Duodenal mucosa (tissue), 2 donors: ENCODE measurements at regions not wholly inside any gene's neighbourhood (a gene's known extent, or its start where the extent isn't known, plus 50 kb on each side); places are given as distances from the start of the nearest gene placed in this dataset.
"Not testable (repeated sequence)": the region's sequence is repeated elsewhere in the genome, so short reads cannot be mapped to it uniquely, and the experiment has no call there.

Experiments used
- H3K27ac ChIP-seq: one replicate; pipeline ENCODE4 v1.7.0; 2013; ENCODE audit warnings: low read depth, low read length
- H3K27me3 ChIP-seq, 2 donors: one replicate each; pipeline ENCODE4 v1.7.0; 2013; ENCODE audit warnings: low read length in 2 of 2, control low read depth in 1 of 2; ENCODE audit not compliant: insufficient read depth in 2 of 2, control insufficient read depth in 1 of 2
- H3K36me3 ChIP-seq, 2 donors: one replicate each; pipeline ENCODE4 v1.7.0; 2013; ENCODE audit warnings: low read length in 2 of 2, control low read depth in 1 of 2; ENCODE audit not compliant: insufficient read depth in 2 of 2, control insufficient read depth in 1 of 2
- H3K4me1 ChIP-seq, 2 donors: one replicate each; pipeline ENCODE4 v1.7.0; 2013; ENCODE audit warnings: low read length in 2 of 2, control low read depth in 1 of 2; ENCODE audit not compliant: insufficient read depth in 2 of 2, control insufficient read depth in 1 of 2
- H3K4me3 ChIP-seq, 2 donors: one replicate each; pipeline ENCODE4 v1.7.0; 2013; ENCODE audit warnings: low read length in 2 of 2, low read depth in 1 of 2
- H3K9ac ChIP-seq, 2 donors: one replicate each; pipeline ENCODE4 v1.7.0; 2013; ENCODE audit warnings: low read length in 2 of 2, low read depth in 1 of 2
- H3K9me3 ChIP-seq, 2 donors: one replicate each; pipeline ENCODE4 v1.7.0; 2013; ENCODE audit warnings: low read length in 2 of 2, control low read depth in 1 of 2; ENCODE audit not compliant: control insufficient read depth in 1 of 2

DNA sequence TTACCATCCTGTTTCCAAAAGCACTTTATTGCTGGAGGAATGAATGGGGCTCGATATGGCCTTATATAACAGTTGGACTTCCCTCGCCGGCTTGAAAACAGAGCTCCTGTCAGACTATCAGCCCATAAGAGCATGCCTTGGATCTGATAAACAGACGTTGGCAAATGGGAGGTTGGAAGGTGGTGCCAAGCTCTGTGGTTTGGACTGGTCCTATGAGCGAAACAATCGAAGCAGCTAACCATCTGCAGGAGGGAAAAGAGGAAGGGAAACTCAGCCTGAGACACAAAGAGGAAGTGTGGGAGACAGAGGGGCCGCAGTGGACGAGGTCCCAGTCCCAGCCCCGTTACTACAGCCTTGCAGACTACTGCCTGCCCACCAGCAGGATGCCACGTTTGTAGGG is 92.9 kb downstream of the TFAP2C start:
- no peak overlapping the region for H3K4me3 ChIP-seq

DNA sequence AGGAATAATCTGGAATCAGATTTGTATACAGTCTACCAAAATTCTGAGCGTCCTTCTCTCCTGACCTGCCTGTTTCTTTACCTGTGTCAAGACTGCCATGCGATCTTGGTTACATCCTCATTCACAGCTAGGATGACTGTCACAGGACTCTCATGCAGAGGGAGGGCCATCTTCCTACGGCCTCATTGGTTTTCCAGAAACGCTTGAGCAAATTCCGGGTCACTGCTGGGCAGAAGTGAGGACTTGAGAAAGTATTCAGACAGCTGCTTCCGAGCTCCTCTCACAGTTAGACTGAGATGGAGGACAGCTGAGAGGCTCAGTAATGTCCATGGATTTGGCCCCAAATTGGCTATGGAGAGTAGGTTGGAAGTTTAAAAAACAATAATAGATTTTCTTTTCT is 94.2 kb downstream of the TFAP2C start:
- no peak overlapping the region for H3K4me3 ChIP-seq
- H3K9ac ChIP-seq = no peak overlapping the region
- peaks cover 0 to 3% of the 10 kb centered on the region in 2 donors for H3K4me1 ChIP-seq
- no peaks in the 10 kb centered on the region for H3K36me3 ChIP-seq
- no peaks in the 10 kb centered on the region for H3K27me3 ChIP-seq
- no peaks in the 10 kb centered on the region for H3K9me3 ChIP-seq
- no peak overlapping the region for H3K27ac ChIP-seq

More for the DNA sequence above, 92.9 kb downstream of the TFAP2C start:
- H3K27me3 ChIP-seq = no peaks in the 10 kb centered on the region
- no peak overlapping the region for H3K9ac ChIP-seq
- peaks cover 0 to 3% of the 10 kb centered on the region in 2 donors for H3K4me1 ChIP-seq
- no peak overlapping the region for H3K27ac ChIP-seq
- H3K36me3 ChIP-seq = no peaks in the 10 kb centered on the region
- H3K9me3 ChIP-seq = no peaks in the 10 kb centered on the region

DNA sequence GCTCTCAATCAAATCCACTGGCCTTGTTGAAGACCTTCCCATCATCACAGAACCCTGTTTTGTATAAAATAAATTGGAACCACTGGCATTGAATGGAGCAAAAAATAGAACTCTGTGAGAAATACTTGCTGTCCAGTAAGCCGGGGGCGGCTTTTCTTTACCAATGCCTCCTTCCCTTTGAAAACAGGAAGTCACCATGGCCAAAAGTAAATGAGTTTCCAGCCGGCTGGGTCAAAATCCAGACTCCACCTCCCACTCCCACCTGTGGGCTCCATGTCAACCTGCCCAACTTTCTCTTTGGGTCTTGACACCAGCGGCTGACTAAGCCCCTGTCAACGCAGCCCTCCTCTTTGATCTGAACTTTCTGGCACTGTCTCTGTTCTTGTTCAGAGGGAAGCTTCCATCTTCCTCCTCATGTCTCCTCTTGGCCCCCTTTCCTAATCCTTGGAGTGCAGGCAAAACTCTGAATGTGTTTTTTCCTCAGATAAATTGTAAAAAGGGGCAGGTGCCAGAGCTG is 95.2 kb downstream of the TFAP2C start:
- Histone ChIP-seq H3K4me1 (peaks cover 0 to 3% of the 10 kb centered on the region in 2 donors), H3K36me3 (no peaks in the 10 kb centered on the region), H3K9ac (no peak overlapping the region), H3K27me3 (no peaks in the 10 kb centered on the region), H3K4me3 (no peak overlapping the region), H3K27ac (no peak overlapping the region), H3K9me3 (no peaks in the 10 kb centered on the region)

DNA sequence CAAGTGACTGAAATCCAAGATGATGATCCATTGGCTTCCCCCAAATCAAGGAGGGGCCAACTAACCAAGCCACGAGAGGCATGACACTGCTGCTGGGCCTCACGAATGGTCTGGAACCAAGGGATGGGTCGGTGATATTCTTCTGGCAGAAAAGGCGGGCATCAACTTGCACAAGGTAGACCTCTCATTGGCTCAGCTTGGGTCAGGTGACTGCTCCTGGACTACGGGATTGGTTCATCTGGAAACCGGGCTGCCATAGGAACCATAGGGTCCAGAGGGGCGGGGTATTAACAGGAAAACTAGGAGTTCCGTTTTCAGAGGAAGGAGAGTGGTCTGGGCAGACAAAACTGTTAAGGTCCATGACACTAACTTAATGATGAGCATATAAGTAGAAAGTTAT is 100.9 kb downstream of the TFAP2C start:
- Histone ChIP-seq H3K9me3 (no peaks in the 10 kb centered on the region), H3K27me3 (peaks cover 0 to under 1% of the 10 kb centered on the region in 2 donors), H3K9ac (no peak overlapping the region), H3K36me3 (no peaks in the 10 kb centered on the region), H3K4me3 (no peak overlapping the region), H3K4me1 (no peaks in the 10 kb centered on the region), H3K27ac (no peak overlapping the region)

DNA sequence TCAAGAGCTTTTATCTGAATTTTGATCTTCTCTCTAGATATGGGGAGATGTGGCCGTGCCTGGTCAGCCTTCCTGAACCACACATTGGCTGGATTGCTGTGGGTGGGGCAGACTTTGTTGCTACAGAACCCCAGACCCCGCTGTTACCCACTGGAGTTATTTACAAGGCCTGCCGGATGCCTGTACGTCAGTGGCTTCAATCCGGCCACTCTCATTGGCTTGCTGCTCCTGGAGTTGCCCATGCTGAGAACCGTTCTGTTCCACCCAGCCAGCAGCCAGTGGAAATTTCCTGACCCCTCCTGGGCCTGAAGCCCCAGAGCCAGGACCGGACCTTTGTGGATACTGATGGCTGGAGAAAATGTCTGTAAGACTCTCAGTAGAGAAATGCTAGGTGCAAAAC is 101.9 kb downstream of the TFAP2C start:
- Histone ChIP-seq H3K9me3 (no peaks in the 10 kb centered on the region), H3K36me3 (no peaks in the 10 kb centered on the region), H3K27me3 (peaks cover 0 to 4% of the 10 kb centered on the region in 2 donors), H3K4me3 (no peak overlapping the region), H3K27ac (no peak overlapping the region), H3K4me1 (no peaks in the 10 kb centered on the region), H3K9ac (no peak overlapping the region)

DNA sequence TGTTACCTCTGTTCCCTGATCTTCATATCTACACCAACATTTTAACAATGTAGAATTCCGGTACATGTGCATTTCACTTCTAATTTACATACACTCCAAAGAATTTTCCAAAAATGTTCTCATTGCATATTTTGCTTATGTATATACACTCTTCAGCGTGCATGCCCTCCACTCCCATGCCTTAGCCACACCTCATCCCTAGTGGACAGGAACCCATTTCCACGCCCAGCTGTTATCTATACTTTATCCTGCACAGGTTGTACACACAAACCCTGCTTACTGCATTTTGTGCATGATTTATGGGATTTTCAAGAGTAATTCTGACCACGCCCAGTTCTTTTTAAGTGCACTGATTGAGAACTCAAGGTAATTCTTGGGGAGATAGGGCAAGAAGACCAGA is 102.4 kb downstream of the TFAP2C start:
- H3K36me3 ChIP-seq = no peaks in the 10 kb centered on the region
- peaks cover 0 to 8% of the 10 kb centered on the region in 2 donors for H3K27me3 ChIP-seq
- H3K4me3 ChIP-seq = no peak overlapping the region
- no peak overlapping the region for H3K27ac ChIP-seq
- no peaks in the 10 kb centered on the region for H3K9me3 ChIP-seq
- no peaks in the 10 kb centered on the region for H3K4me1 ChIP-seq
- H3K9ac ChIP-seq = no peak overlapping the region

DNA sequence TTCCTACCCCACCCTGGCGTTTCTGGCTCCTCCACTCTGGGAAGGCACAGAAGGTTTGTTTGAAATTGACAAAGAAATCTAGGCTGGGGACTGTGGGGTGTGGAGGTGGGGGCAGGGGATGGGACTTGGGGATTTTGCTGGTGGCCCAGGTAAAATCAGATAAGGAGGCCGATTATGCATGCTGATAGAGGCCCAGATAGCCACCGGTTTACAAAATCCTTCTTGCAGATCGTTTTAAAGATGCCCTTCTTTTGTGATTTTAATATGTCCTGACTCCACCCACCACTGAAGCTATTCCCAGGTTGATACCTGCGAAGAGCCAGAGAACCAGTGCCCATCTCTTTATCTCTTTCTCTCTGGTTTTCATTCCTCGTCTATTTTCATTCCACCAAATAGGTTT is 104.9 kb downstream of the TFAP2C start:
- Histone ChIP-seq H3K4me1 (no peaks in the 10 kb centered on the region), H3K27me3 (peaks cover 0 to 8% of the 10 kb centered on the region in 2 donors), H3K36me3 (no peaks in the 10 kb centered on the region), H3K9ac (no peak overlapping the region), H3K9me3 (no peaks in the 10 kb centered on the region), H3K27ac (no peak overlapping the region), H3K4me3 (no peak overlapping the region)

DNA sequence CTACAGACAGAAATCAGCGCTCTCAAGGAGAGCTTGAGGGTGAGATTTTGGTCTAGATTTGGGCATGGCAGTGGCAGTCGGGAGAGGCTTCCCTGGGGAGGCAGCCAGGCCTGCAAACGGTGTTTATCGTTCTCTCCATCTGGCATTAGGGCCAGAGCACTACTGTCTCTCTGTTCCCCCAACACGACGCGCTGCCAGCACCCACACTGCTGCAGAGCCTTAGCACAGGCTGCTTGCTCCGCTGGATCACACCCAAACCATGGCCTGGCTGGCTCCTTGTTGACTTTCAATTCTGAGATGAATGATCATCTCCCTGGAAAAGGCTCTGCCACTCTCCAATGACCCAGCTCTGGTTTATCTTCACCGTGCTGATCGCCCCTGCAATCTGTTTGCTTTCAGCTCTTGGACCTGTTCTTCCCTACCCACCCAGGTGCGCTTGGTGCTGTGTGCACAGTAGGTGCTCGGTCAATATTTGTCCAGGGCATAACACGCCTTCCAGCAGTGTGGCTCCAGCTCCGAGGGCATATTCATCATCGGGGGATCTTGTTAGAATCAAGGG is 106.1 kb downstream of the TFAP2C start:
- no peak overlapping the region for H3K27ac ChIP-seq
- H3K4me3 ChIP-seq = no peak overlapping the region

DNA sequence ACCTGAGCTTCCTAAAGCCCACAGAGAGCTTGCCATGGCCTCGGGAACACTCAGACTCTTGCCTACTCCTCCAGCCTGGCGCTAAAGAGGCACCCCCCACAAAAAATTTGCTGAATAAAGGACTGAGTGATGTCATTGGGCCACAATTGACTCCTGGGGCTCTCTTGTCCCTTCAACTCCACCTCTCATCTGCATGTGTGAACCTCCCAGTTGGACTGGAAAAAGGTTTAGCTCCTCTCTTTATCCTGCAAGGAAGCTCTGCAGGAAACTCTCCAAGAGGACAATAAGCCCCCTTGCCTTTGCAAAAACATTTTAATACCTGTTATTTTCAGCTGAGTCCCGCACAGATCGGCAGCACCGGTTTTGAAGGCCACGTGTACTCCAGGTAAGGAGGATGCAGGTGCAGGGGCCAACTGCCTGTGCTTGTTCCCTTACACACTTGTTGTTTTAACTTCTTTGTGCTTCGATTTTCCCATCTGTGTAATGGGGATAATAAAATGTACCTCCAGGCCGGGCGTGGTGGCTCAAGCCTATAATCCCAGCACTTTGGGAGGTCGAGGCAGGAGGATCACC is 107.3 kb downstream of the TFAP2C start:
- peaks cover 0 to 8% of the 10 kb centered on the region in 2 donors for H3K27me3 ChIP-seq
- H3K4me3 ChIP-seq = no peak overlapping the region
- H3K27ac ChIP-seq = no peak overlapping the region
- H3K9ac ChIP-seq = no peak overlapping the region
- H3K9me3 ChIP-seq = no peaks in the 10 kb centered on the region
- H3K36me3 ChIP-seq = no peaks in the 10 kb centered on the region
- no peaks in the 10 kb centered on the region for H3K4me1 ChIP-seq

More for the DNA sequence above, 106.1 kb downstream of the TFAP2C start:
- Histone ChIP-seq H3K27me3 (peaks cover 0 to 8% of the 10 kb centered on the region in 2 donors), H3K4me1 (no peaks in the 10 kb centered on the region), H3K9me3 (no peaks in the 10 kb centered on the region), H3K36me3 (no peaks in the 10 kb centered on the region), H3K9ac (no peak overlapping the region)

DNA sequence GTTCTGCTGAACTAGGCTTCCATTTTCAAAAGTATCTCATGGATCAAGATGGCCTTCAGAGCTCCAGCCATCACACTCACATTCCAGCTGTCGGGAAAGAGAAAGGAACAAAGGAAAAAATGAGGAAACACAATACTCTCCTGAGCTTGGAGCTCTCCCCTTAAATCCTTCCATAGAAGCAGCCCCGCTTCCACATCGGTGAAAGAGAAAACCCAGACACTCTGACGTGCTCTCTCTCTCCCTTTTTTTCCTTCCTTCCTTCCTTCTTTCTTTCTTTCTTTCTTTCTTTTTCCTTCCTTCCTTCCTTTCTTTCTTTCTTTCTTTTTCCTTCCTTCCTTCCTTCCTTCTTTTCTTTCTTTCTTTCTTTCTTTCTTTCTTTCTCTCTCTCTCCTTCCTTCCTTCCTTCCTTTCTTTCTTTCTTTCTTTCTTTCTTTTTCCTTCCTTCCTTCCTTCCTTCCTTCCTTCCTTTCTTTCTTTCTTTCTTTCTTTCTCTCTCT is 115.3 kb downstream of the TFAP2C start:
- H3K27ac ChIP-seq, H3K9me3 ChIP-seq, H3K4me1 ChIP-seq, H3K36me3 ChIP-seq, H3K4me3 ChIP-seq, H3K9ac ChIP-seq: not testable (repeated sequence)
- peaks cover 0 to 10% of the 10 kb centered on the region in 2 donors for H3K27me3 ChIP-seq
